HEK293T (cell line): ENCODE measurements at regions not wholly inside any gene's neighbourhood (a gene's known extent, or its start where the extent isn't known, plus 50 kb on each side); places are given as distances from the start of the nearest gene placed in this dataset.

Source experiments
- CTCF ChIA-PET: fragments of 350-600 bp; formaldehyde crosslinking; extraction: SDS; loops from one replicate; lab custom pipeline; 2021; ENCODE audit warnings: antibody characterized with exemption, inconsistent platforms; lab: Yijun Ruan, JAX
- POLR2A ChIA-PET: fragments of 350-600 bp; formaldehyde crosslinking; extraction: SDS; loops from one replicate; lab custom pipeline; 2020; ENCODE audit warnings: antibody characterized with exemption, inconsistent platforms; lab: Yijun Ruan, JAX
- DNase-seq: peaks from one replicate; pipeline ENCODE4 v3.0.0; 2012; ENCODE audit warnings: mixed read lengths; ENCODE audit errors: extremely low spot score
- ARNT ChIP-seq: fragments of 450-650 bp; IDR thresholded peaks from 2 replicates; pipeline ENCODE4 v1.6.1; 2017; ENCODE audit warnings: mild to moderate bottlenecking
- BHLHE40 ChIP-seq: fragments of 450-650 bp; IDR thresholded peaks from 2 replicates; pipeline ENCODE4 v1.6.1; 2016; ENCODE audit warnings: mild to moderate bottlenecking, moderate library complexity, borderline replicate concordance
- CTBP1 ChIP-seq: fragments of 450-650 bp; IDR thresholded peaks from 2 replicates; pipeline ENCODE4 v1.6.1; 2016; ENCODE audit warnings: borderline replicate concordance
- ELF4 ChIP-seq: fragments of 450-650 bp; IDR thresholded peaks from 2 replicates; pipeline ENCODE4 v1.6.1; 2017; ENCODE audit warnings: antibody characterized with exemption
- FOXA1 ChIP-seq: fragments of 450-650 bp; IDR thresholded peaks from 2 replicates; pipeline ENCODE4 v1.6.1; 2016; ENCODE audit warnings: mild to moderate bottlenecking
- FOXK2 ChIP-seq: fragments of 450-650 bp; IDR thresholded peaks from 2 replicates; pipeline ENCODE4 v1.6.1; 2016; ENCODE audit warnings: mild to moderate bottlenecking
- FOXM1 ChIP-seq: fragments of 450-650 bp; IDR thresholded peaks from 2 replicates; pipeline ENCODE4 v1.6.1; 2017; ENCODE audit warnings: mild to moderate bottlenecking, borderline replicate concordance
- HDGF ChIP-seq: fragments of 450-650 bp; IDR thresholded peaks from 2 replicates; pipeline ENCODE4 v1.6.1; 2017; ENCODE audit warnings: antibody characterized with exemption, borderline replicate concordance
- L3MBTL2 ChIP-seq: fragments of 450-650 bp; conservative IDR thresholded peaks from 2 replicates; pipeline ENCODE4 v1.6.1; 2016; ENCODE audit warnings: mild to moderate bottlenecking
- LEF1 ChIP-seq: fragments of 450-650 bp; IDR thresholded peaks from 2 replicates; pipeline ENCODE4 v1.6.1; 2017; ENCODE audit warnings: mild to moderate bottlenecking, borderline replicate concordance
- NFRKB ChIP-seq: fragments of 450-650 bp; IDR thresholded peaks from 2 replicates; pipeline ENCODE4 v1.6.1; 2016; ENCODE audit warnings: mild to moderate bottlenecking, moderate library complexity
- PKNOX1 ChIP-seq: fragments of 450-650 bp; IDR thresholded peaks from 2 replicates; pipeline ENCODE4 v1.6.1; 2016
- SP1 ChIP-seq: fragments of 450-650 bp; IDR thresholded peaks from 2 replicates; pipeline ENCODE4 v1.6.1; 2017
- SUZ12 ChIP-seq: fragments of 450-650 bp; IDR thresholded peaks from 2 replicates; pipeline ENCODE4 v1.6.1; 2016; ENCODE audit warnings: mild to moderate bottlenecking
- TARDBP ChIP-seq: fragments of 450-650 bp; IDR thresholded peaks from 2 replicates; pipeline ENCODE4 v1.6.1; 2016
- ZNF384 ChIP-seq: fragments of 450-650 bp; IDR thresholded peaks from 2 replicates; pipeline ENCODE4 v1.6.1; 2016

DNA sequence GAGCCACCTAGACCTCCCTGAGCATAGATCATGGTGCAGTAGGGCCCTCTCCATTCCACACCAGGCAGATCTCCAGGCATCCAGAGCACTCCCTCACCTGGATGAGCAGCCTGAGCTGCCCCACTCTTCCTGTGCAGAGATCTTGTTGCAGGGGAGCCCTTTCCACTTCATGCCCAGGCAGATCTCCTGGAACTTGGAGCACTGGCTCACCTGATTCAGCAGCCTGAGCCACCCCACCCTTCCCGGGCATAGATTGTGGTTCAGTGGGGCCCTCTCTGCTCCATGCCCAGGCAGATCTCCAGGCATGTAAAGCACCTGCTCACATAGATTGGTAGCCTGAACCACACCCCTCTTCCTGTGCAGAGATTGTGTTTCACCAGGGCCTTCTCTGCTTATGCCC, 78.0 kb downstream of the SEC16B start:
- ChIA-PET POLR2A (no interaction called here), CTCF (no interaction called here)
- TF ChIP-seq SP1 (no peak), FOXK2 (no peak), ZNF384 (no peak), SUZ12 (no peak)
- no peak for DNase-seq

DNA sequence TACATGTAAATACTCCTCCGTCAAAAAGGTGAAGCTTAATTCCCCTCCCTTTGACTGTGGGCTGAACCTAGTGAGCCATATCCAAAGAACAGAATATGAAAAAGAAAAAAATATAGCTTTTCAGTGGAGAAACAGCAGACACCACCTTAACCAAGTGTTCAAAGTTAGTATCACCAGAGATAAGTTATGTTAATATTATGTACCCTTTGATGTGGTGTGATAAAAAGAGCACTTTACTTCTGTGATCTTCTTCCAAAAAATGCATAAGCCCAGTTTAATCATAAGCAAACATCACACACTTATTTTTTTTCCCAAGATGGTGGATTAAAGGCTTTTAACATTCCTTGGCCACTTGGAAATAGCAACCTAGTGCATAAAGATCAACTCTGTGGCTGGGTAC, 79.4 kb downstream of the SEC16B start:
- no peak for TF ChIP-seq BHLHE40
- TF ChIP-seq PKNOX1 = no peak
- no peak for TF ChIP-seq FOXK2
- no peak for TF ChIP-seq ARNT
- no peak for TF ChIP-seq SP1
- no peak for TF ChIP-seq CTBP1
- TF ChIP-seq LEF1 = no peak
- no peak for TF ChIP-seq FOXA1
- no peak for TF ChIP-seq SUZ12
- TF ChIP-seq ELF4 = no peak
- TF ChIP-seq ZNF384 = no peak
- no peak for TF ChIP-seq L3MBTL2
- TF ChIP-seq NFRKB = no peak
- TF ChIP-seq HDGF = no peak
- TF ChIP-seq TARDBP = no peak
- no peak for TF ChIP-seq FOXM1
- DNase-seq = no peak
- ChIA-PET CTCF (interaction anchor here (0.8 kb wide), 1 partner anchor 992 kb away, joined by 3 read pairs; no protein-coding TSS in a partner anchor), POLR2A (no interaction called here)

- TF ChIP-seq FOXK2 (no peak), SUZ12 (no peak), FOXM1 (no peak), CTBP1 (no peak), L3MBTL2 (no peak), FOXA1 (no peak), PKNOX1 (no peak), LEF1 (no peak), ZNF384 (no peak), SP1 (no peak), ARNT (no peak), BHLHE40 (no peak), NFRKB (no peak), ELF4 (no peak), TARDBP (no peak), HDGF (no peak)
- CTCF ChIA-PET = no interaction called here
- POLR2A ChIA-PET = no interaction called here
- no peak for DNase-seq
These were observed 85.3 kb downstream of the SEC16B start for GRCh38 chr1:177884479-177885021.

DNA sequence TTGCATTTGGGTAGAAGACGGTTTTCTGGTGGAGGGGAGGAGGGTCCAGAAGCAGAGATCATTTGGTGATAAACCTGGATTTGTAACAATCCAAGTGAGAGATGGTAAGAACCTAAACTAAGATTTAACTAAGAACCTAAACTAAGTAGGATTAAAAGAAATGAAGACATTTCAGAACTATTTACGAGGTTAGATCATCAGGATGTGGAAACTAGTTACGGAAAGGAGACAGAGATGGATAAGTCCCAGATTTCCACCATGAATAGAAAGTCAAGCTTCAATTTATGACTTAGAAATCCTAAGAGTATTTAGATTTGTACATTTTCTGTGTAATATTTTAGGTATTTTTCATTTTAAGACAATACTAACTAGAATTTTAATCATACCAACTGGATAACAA, 86.3 kb downstream of the SEC16B start:
- CTCF ChIA-PET = no interaction called here
- DNase-seq = no peak
- POLR2A ChIA-PET = no interaction called here
- no peak for TF ChIP-seq FOXM1
- TF ChIP-seq FOXA1 = no peak
- no peak for TF ChIP-seq TARDBP
- TF ChIP-seq ZNF384 = no peak
- no peak for TF ChIP-seq FOXK2
- TF ChIP-seq HDGF = no peak
- no peak for TF ChIP-seq SUZ12
- no peak for TF ChIP-seq SP1
- no peak for TF ChIP-seq ARNT
- TF ChIP-seq ELF4 = no peak
- no peak for TF ChIP-seq BHLHE40

DNA sequence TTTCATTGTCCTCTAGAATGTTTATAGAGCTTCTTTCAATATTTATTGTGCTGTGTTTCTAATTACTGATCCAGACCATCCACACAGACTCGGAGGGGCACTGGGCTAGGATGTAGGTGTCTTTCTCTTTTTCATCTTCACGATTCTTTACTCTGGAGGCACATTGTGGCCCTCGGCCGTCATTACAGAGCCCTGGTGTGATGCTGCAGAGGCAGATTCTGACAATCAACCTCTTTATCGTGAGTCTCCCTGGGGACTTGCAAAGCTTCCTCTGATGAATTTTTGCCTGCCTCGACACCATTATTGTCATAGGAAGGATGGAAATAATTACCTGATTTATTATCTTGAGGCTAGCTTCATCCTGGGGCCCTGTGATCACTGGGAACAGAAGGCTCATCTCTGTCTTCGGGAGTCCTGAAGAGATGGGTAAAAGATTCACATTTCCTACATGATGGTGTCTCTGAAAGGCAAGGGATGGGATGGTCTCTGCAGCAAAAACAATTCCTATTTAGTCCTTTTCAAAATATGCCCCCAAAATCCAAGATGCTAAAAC, 89.4 kb downstream of the SEC16B start:
- ChIA-PET CTCF (no interaction called here), POLR2A (no interaction called here)
- DNase-seq = no peak
- TF ChIP-seq CTBP1 (no peak), TARDBP (no peak), BHLHE40 (no peak), LEF1 (no peak), PKNOX1 (no peak), SUZ12 (no peak), ARNT (no peak), FOXK2 (no peak), ELF4 (no peak), HDGF (no peak), FOXM1 (no peak), L3MBTL2 (no peak), ZNF384 (no peak), NFRKB (no peak), SP1 (no peak), FOXA1 (no peak)

- CTCF ChIA-PET = no interaction called here
- no peak for DNase-seq
- no peak for TF ChIP-seq FOXA1
- TF ChIP-seq ELF4 = no peak
- TF ChIP-seq PKNOX1 = no peak
- no peak for TF ChIP-seq NFRKB
- no peak for TF ChIP-seq ZNF384
- no peak for TF ChIP-seq FOXM1
- TF ChIP-seq ARNT = no peak
- no peak for TF ChIP-seq HDGF
- no peak for TF ChIP-seq FOXK2
- POLR2A ChIA-PET = no interaction called here
These were observed 92.8 kb downstream of the SEC16B start for GRCh38 chr1:177877086-177877485.
